Breast epithelium (tissue), 3 donors: ENCODE measurements at regions not wholly inside any gene's neighbourhood (a gene's known extent, or its start where the extent isn't known, plus 50 kb on each side); places are given as distances from the start of the nearest gene placed in this dataset.

Experiments used
- POLR2A ChIP-seq: fragments of 450-650 bp; IDR thresholded peaks from one replicate; pipeline ENCODE4 v1.6.1; 2016; ENCODE audit warnings: antibody characterized with exemption, mild to moderate bottlenecking, moderate library complexity
- POLR2AphosphoS5 ChIP-seq, 3 donors: sonication (generic); formaldehyde crosslinking; IDR thresholded peaks; one replicate each; pipeline ENCODE4 v1.6.1; 2017; ENCODE audit warnings: antibody characterized with exemption in 3 of 3
- TF ChIP-seq, protein P1 (sequence below), 3 donors: fragments of 450-650 bp; IDR thresholded peaks; one replicate each; pipeline ENCODE4 v1.5.1; 2016 to 2017; ENCODE audit warnings: antibody characterized with exemption in 3 of 3, mild to moderate bottlenecking in 3 of 3, moderate library complexity in 3 of 3

DNA sequence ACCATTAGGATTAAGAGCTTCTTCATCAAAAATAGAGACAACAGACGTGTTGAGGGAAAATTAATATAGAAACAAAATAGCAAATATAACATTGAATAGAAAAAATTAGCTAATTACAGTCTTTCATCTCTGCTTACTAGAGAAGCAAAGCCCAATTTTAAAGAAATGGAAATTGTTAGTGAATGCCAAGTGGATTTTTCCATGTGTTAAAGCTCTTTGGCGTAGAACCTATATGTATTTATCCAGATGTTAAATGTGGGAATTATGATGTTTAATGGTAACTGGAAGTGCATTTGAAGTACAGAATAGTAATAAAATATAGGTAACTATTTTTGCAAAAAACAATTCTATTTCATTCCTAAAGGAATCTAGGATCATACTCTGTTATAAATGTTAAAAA is 212.0 kb upstream of the COL3A1 start:
- no peak for TF ChIP-seq POLR2AphosphoS5 (IDR thresholded peaks at IDR 0.05)
- TF ChIP-seq, protein P1, sequence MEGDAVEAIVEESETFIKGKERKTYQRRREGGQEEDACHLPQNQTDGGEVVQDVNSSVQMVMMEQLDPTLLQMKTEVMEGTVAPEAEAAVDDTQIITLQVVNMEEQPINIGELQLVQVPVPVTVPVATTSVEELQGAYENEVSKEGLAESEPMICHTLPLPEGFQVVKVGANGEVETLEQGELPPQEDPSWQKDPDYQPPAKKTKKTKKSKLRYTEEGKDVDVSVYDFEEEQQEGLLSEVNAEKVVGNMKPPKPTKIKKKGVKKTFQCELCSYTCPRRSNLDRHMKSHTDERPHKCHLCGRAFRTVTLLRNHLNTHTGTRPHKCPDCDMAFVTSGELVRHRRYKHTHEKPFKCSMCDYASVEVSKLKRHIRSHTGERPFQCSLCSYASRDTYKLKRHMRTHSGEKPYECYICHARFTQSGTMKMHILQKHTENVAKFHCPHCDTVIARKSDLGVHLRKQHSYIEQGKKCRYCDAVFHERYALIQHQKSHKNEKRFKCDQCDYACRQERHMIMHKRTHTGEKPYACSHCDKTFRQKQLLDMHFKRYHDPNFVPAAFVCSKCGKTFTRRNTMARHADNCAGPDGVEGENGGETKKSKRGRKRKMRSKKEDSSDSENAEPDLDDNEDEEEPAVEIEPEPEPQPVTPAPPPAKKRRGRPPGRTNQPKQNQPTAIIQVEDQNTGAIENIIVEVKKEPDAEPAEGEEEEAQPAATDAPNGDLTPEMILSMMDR (IDR thresholded peaks at IDR 0.05) = no peak
- TF ChIP-seq POLR2A = no peak
